Esophagus squamous epithelium (tissue), 5 donors: ENCODE measurements at regions not wholly inside any gene's neighbourhood (a gene's known extent, or its start where the extent isn't known, plus 50 kb on each side); places are given as distances from the start of the nearest gene placed in this dataset.

Experiments
- DNase-seq: peaks from one replicate; lab custom pipeline; 2025; lab: John Stamatoyannopoulos, UW
- H3K27ac ChIP-seq, 4 donors: fragments of 200-600 bp; sonication (generic); one replicate each; pipeline ENCODE4 v1.5.1; 2016 to 2019; ENCODE audit warnings: mild to moderate bottlenecking in 1 of 4
- H3K27me3 ChIP-seq, 4 donors: fragments of 200-600 bp; sonication (generic); 1 replicate in 3 of 4; 2 replicates in 1 of 4; pipeline versions ENCODE4 v1.5.1 to v1.6.0; 2017 to 2021; ENCODE audit warnings: antibody characterized with exemption in 1 of 4
- H3K36me3 ChIP-seq, 3 donors: fragments of 200-600 bp; sonication (generic); one replicate each; pipeline ENCODE4 v1.5.1; 2016 to 2019
- H3K4me1 ChIP-seq, 3 donors: fragments of 200-600 bp; sonication (generic); one replicate each; pipeline ENCODE4 v1.5.1; 2017 to 2019
- H3K4me3 ChIP-seq, 4 donors: fragments of 200-600 bp; sonication (generic); 1 replicate in 3 of 4; 2 replicates in 1 of 4; pipeline ENCODE4 v1.5.1; 2016 to 2019; ENCODE audit warnings: mild to moderate bottlenecking in 2 of 4, moderate library complexity in 1 of 4
- H3K9me3 ChIP-seq, 3 donors: fragments of 200-600 bp; sonication (generic); one replicate each; pipeline ENCODE4 v1.5.1; 2016 to 2019
- CTCF ChIP-seq, 6 experiments: fragments of 450-650 bp in 4 of 6; fragments of 200-600 bp in 2 of 6; sonication (generic) in 2 of 6; IDR thresholded peaks; one replicate each; pipeline ENCODE4 v1.5.1; 2016 to 2019; ENCODE audit warnings: antibody characterized with exemption in 6 of 6, mild to moderate bottlenecking in 4 of 6, moderate library complexity in 4 of 6
- POLR2A ChIP-seq, 4 donors: fragments of 450-650 bp; IDR thresholded peaks; one replicate each; pipeline ENCODE4 v1.6.1; 2017; ENCODE audit warnings: antibody characterized with exemption in 4 of 4, mild to moderate bottlenecking in 4 of 4, moderate library complexity in 3 of 4
- WGBS, 2 donors: methylation state at CpG; one replicate each; pipeline ENCODE4 v1.1.5; 2018; 5-methylcytosine and 5-hydroxymethylcytosine counted together
- intact Hi-C: fragments of 100-400 bp; cut with DNase I; formaldehyde crosslinking; loops from one replicate; pipeline ENCODE4 v1.15.0; 2022
- donor health status: DM: yes; HTN: yes; CAD: no.

GRCh38 chr17:79239205-79239604, 164.6 kb downstream of the ENGASE start:
- DNase-seq, result no peak
- no peaks in the 10 kb centered on the region for H3K4me1 ChIP-seq
- peaks cover 0 to 23% (median 0%) of the 10 kb centered on the region in 4 donors for H3K27me3 ChIP-seq
- TF ChIP-seq CTCF (IDR thresholded peaks at IDR 0.05) (no peak), POLR2A (IDR thresholded peaks at IDR 0.05) (no peak)
- H3K9me3 ChIP-seq, result no peaks in the 10 kb centered on the region
- intact Hi-C loops, result no loop called here
- 68 to 79% methylated on average over 3 to 5 of the region's 9 CpGs for WGBS, 2 donors
- H3K36me3 ChIP-seq, result no peaks in the 10 kb centered on the region
- no peak overlapping the region for H3K27ac ChIP-seq
- no peak overlapping the region for H3K4me3 ChIP-seq

GRCh38 chr17:79237448-79238053, 162.9 kb downstream of the ENGASE start:
- TF ChIP-seq CTCF (IDR thresholded peaks at IDR 0.05) (no peak), POLR2A (IDR thresholded peaks at IDR 0.05) (no peak)
- Histone ChIP-seq H3K9me3 (no peaks in the 10 kb centered on the region), H3K36me3 (no peaks in the 10 kb centered on the region), H3K4me3 (no peak overlapping the region), H3K27ac (no peak overlapping the region), H3K4me1 (no peaks in the 10 kb centered on the region), H3K27me3 (peaks cover 0 to 26% (median 0%) of the 10 kb centered on the region in 4 donors)
- intact Hi-C loops, result no loop called here
- no peak for DNase-seq
- 62 to 80% methylated on average over 10 to 13 of the region's 13 CpGs for WGBS, 2 donors

GRCh38 chr17:79235808-79236207, 161.2 kb downstream of the ENGASE start:
- WGBS, 2 donors, result 29 to 38% methylated on average over 10 of the region's 10 CpGs
- no peak for DNase-seq
- H3K9me3 ChIP-seq, result no peaks in the 10 kb centered on the region
- TF ChIP-seq CTCF (IDR thresholded peaks at IDR 0.05), result no peak
- TF ChIP-seq POLR2A (IDR thresholded peaks at IDR 0.05), result no peak
- H3K4me1 ChIP-seq, result no peaks in the 10 kb centered on the region
- H3K27me3 ChIP-seq, result peaks cover 0 to 23% (median 0%) of the 10 kb centered on the region in 4 donors
- intact Hi-C loops, result no loop called here
- H3K27ac ChIP-seq, result no peak overlapping the region
- no peak overlapping the region for H3K4me3 ChIP-seq
- no peaks in the 10 kb centered on the region for H3K36me3 ChIP-seq

GRCh38 chr17:79233916-79234551, 159.4 kb downstream of the ENGASE start:
- DNase-seq, result no peak
- intact Hi-C loops, result no loop called here
- Histone ChIP-seq H3K27me3 (peaks cover 0 to 16% (median 0%) of the 10 kb centered on the region in 4 donors), H3K36me3 (no peaks in the 10 kb centered on the region), H3K27ac (no peak overlapping the region), H3K9me3 (no peaks in the 10 kb centered on the region), H3K4me1 (no peaks in the 10 kb centered on the region), H3K4me3 (no peak overlapping the region)
- TF ChIP-seq POLR2A (IDR thresholded peaks at IDR 0.05) (no peak), CTCF (IDR thresholded peaks at IDR 0.05) (no peak)
- 86 to 88% methylated on average over 13 to 15 of the region's 28 CpGs for WGBS, 2 donors

GRCh38 chr17:79232957-79233356, 158.3 kb downstream of the ENGASE start:
- no peak overlapping the region for H3K27ac ChIP-seq
- TF ChIP-seq POLR2A (IDR thresholded peaks at IDR 0.05) (no peak), CTCF (IDR thresholded peaks at IDR 0.05) (no peak)
- H3K27me3 ChIP-seq, result peaks cover 0 to 12% (median 0%) of the 10 kb centered on the region in 4 donors
- H3K4me1 ChIP-seq, result peaks cover 0 to 8% (median 0%) of the 10 kb centered on the region in 3 donors
- intact Hi-C loops, result no loop called here
- 60 to 62% methylated on average over 5 of the region's 5 CpGs for whole genome bisulfite sequencing, 2 donors
- no peaks in the 10 kb centered on the region for H3K9me3 ChIP-seq
- no peak overlapping the region for H3K4me3 ChIP-seq
- DNase-seq, result no peak
- no peaks in the 10 kb centered on the region for H3K36me3 ChIP-seq
